ENCODE measurements at regions not wholly inside any gene's neighbourhood (a gene's known extent, or its start where the extent isn't known, plus 50 kb on each side); places are given as distances from the start of the nearest gene placed in this dataset.

DNA sequence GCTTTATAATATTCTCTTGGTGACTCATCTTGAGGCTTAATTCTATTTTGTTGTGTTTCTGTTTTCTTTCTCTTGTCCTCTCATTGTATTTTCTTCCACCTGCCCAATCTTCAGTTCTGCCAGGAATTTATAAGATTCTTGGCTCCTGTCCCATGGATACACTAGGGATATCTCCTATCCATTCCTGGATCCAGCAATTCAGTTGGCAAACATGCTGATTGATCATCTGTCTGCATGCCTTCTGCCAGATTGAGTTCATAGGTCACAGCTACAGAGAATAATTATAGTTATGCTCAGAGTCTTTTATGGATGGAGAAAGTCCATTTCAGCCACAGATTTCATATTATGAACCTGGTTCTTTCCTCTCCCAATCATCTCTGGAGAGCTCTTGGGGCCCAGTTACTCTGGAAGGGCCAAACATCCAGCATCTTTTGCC is 140.4 kb upstream of the MAGI2 start:
- TF ChIP-seq, protein P1, sequence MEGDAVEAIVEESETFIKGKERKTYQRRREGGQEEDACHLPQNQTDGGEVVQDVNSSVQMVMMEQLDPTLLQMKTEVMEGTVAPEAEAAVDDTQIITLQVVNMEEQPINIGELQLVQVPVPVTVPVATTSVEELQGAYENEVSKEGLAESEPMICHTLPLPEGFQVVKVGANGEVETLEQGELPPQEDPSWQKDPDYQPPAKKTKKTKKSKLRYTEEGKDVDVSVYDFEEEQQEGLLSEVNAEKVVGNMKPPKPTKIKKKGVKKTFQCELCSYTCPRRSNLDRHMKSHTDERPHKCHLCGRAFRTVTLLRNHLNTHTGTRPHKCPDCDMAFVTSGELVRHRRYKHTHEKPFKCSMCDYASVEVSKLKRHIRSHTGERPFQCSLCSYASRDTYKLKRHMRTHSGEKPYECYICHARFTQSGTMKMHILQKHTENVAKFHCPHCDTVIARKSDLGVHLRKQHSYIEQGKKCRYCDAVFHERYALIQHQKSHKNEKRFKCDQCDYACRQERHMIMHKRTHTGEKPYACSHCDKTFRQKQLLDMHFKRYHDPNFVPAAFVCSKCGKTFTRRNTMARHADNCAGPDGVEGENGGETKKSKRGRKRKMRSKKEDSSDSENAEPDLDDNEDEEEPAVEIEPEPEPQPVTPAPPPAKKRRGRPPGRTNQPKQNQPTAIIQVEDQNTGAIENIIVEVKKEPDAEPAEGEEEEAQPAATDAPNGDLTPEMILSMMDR (IDR thresholded peaks at IDR 0.05; ENCODE audit: insufficient read depth, low read length, poor library complexity, severe bottlenecking) = no peak
- Histone ChIP-seq H3K27me3 (replicated peaks; ENCODE audit: control insufficient read depth, insufficient read depth, low read length) (no peaks in the 10 kb centered on the region), H3K36me3 (ENCODE audit: control insufficient read depth, insufficient read depth, low read length) (no peaks in the 10 kb centered on the region), H3K4me3 (replicated peaks; ENCODE audit: low read depth, low read length) (no peak overlapping the region)
- no peak for DNase-seq (ENCODE audit: extremely low read depth, insufficient read length)

DNA sequence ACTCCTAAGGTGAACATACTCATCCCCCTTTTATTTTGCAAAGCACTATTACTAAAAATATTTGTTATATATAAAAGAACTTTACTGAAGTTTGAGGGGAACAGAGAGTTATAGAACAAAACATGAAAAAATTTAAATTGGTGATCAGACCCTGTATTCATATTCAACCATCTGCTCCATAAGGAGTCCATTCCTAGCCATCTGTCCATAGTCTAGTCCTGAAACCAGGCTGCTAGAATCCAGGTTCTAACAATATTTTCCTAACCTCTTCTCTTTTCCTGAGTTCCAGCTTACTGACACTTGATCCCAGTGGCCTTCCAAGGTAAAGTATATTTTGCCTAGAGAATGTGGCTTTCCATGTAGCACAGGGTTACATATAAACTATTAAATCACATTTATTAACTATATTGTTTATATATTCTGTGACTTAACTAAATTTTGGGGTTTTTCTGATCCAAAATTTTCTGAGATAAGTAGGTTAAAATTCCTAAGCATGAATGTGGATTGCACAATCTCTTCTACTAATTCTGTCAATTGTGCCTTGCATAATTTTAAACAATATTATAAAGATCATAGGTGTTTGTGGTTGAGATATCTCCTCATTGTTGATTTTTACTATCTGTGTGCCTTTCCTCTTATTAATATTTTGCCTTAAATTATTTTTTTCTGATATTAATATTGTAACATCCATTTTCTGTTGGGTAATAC is 137.6 kb upstream of the MAGI2 start:
- TF ChIP-seq, protein P1 (IDR thresholded peaks at IDR 0.05; ENCODE audit: insufficient read depth, low read length, poor library complexity, severe bottlenecking) = no peak
- Histone ChIP-seq H3K36me3 (ENCODE audit: control insufficient read depth, insufficient read depth, low read length) (no peaks in the 10 kb centered on the region), H3K27me3 (replicated peaks; ENCODE audit: control insufficient read depth, insufficient read depth, low read length) (no peaks in the 10 kb centered on the region), H3K4me3 (replicated peaks; ENCODE audit: low read depth, low read length) (no peak overlapping the region)
- no peak for DNase-seq (ENCODE audit: extremely low read depth, insufficient read length)

- no peaks in the 10 kb centered on the region for H3K36me3 ChIP-seq (ENCODE audit: control insufficient read depth, insufficient read depth, low read length)
- no peak for DNase-seq (ENCODE audit: extremely low read depth, insufficient read length)
- TF ChIP-seq, protein P1 (IDR thresholded peaks at IDR 0.05; ENCODE audit: insufficient read depth, low read length, poor library complexity, severe bottlenecking) = no peak
Measured at GRCh38 chr7:79590391-79590790, 136.9 kb upstream of the MAGI2 start.

DNA sequence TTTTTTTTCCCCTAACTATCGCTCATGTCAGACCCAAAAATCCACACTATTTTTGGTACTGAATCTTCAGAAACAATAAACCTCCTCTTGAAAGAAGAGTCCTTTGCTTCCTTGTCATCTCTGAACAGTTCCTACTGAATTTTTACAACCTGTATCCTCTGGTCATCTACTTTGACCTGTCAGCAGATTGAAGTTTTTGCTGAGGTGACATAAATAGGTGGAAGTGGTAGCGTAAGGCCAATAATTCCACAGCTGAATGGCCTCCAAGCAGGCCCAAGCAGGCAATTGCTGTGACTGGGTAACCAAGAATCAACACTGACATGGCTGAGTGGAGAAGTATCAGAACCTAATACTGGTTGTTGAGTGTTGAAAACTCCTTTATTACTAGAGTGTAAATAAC is 117.4 kb upstream of the MAGI2 start:
- no peak for DNase-seq (ENCODE audit: extremely low read depth, insufficient read length)

More at GRCh38 chr7:79590391-79590790, 136.9 kb upstream of the MAGI2 start:
- H3K27me3 ChIP-seq (replicated peaks; ENCODE audit: control insufficient read depth, insufficient read depth, low read length) = no peaks in the 10 kb centered on the region
- H3K4me3 ChIP-seq (replicated peaks; ENCODE audit: low read depth, low read length) = no peak overlapping the region

GRCh38 chr7:79563821-79564522 is 110.5 kb upstream of the MAGI2 start:
- no peak overlapping the region for H3K4me3 ChIP-seq (replicated peaks; ENCODE audit: low read depth, low read length)
- DNase-seq (ENCODE audit: extremely low read depth, insufficient read length) = no peak
- no peaks in the 10 kb centered on the region for H3K27me3 ChIP-seq (replicated peaks; ENCODE audit: control insufficient read depth, insufficient read depth, low read length)
- H3K36me3 ChIP-seq (ENCODE audit: control insufficient read depth, insufficient read depth, low read length) = no peaks in the 10 kb centered on the region
- TF ChIP-seq, protein P1 (IDR thresholded peaks at IDR 0.05; ENCODE audit: insufficient read depth, low read length, poor library complexity, severe bottlenecking) = no peak

More for the DNA sequence above, 117.4 kb upstream of the MAGI2 start:
- H3K4me3 ChIP-seq (replicated peaks; ENCODE audit: low read depth, low read length) = no peak overlapping the region
- H3K36me3 ChIP-seq (ENCODE audit: control insufficient read depth, insufficient read depth, low read length) = no peaks in the 10 kb centered on the region
- no peaks in the 10 kb centered on the region for H3K27me3 ChIP-seq (replicated peaks; ENCODE audit: control insufficient read depth, insufficient read depth, low read length)
- TF ChIP-seq, protein P1 (IDR thresholded peaks at IDR 0.05; ENCODE audit: insufficient read depth, low read length, poor library complexity, severe bottlenecking) = no peak

All from GM06990 (cell line).